ENCODE measurements at regions not wholly inside any gene's neighbourhood (a gene's known extent, or its start where the extent isn't known, plus 50 kb on each side); places are given as distances from the start of the nearest gene placed in this dataset.

GRCh38 chr1:14180738-14181137 lies 417.7 kb upstream of the KAZN start:
- no peak for DNase-seq (ENCODE audit: low spot score)
- no peaks in the 10 kb centered on the region for H3K36me3 ChIP-seq
- no peak for ATAC-seq (ENCODE audit: insufficient number of reproducible peaks, low FRiP score, low read depth)
- H3K4me3 ChIP-seq = no peak overlapping the region
- peaks cover 0 to 8% of the 10 kb centered on the region in 2 donors for H3K4me1 ChIP-seq (ENCODE audit: control insufficient read depth in 1 of 2, low read depth in 2 of 2)
- H3K27me3 ChIP-seq (replicated peaks; ENCODE audit: insufficient read depth) = no peaks in the 10 kb centered on the region
- H3K27ac ChIP-seq = no peak overlapping the region
- no peaks in the 10 kb centered on the region for H3K9me3 ChIP-seq
- TF ChIP-seq CTCF (IDR thresholded peaks at IDR 0.05) = no peak

- DNase-seq (ENCODE audit: low spot score) (no peak), ATAC-seq (ENCODE audit: insufficient number of reproducible peaks, low FRiP score, low read depth) (no peak)
- H3K9me3 ChIP-seq = no peaks in the 10 kb centered on the region
- H3K27me3 ChIP-seq (replicated peaks; ENCODE audit: insufficient read depth) = no peaks in the 10 kb centered on the region
- H3K4me1 ChIP-seq (ENCODE audit: control insufficient read depth in 1 of 2, low read depth in 2 of 2) = peaks cover 0 to 8% of the 10 kb centered on the region in 2 donors
- H3K4me3 ChIP-seq = no peak overlapping the region
- no peak for TF ChIP-seq CTCF (IDR thresholded peaks at IDR 0.05)
- no peaks in the 10 kb centered on the region for H3K36me3 ChIP-seq
- H3K27ac ChIP-seq = no peak overlapping the region
Measured at GRCh38 chr1:14181191-14181795, 417.2 kb upstream of the KAZN start.

GRCh38 chr1:14182856-14183255 lies 415.6 kb upstream of the KAZN start:
- no peak overlapping the region for H3K4me3 ChIP-seq
- no peaks in the 10 kb centered on the region for H3K27me3 ChIP-seq (replicated peaks; ENCODE audit: insufficient read depth)
- no peak overlapping the region for H3K27ac ChIP-seq
- no peaks in the 10 kb centered on the region for H3K9me3 ChIP-seq
- TF ChIP-seq CTCF (IDR thresholded peaks at IDR 0.05) = no peak
- H3K4me1 ChIP-seq (ENCODE audit: control insufficient read depth in 1 of 2, low read depth in 2 of 2) = peaks cover 0 to 8% of the 10 kb centered on the region in 2 donors
- H3K36me3 ChIP-seq = no peaks in the 10 kb centered on the region
- DNase-seq (ENCODE audit: low spot score) (no peak), ATAC-seq (ENCODE audit: insufficient number of reproducible peaks, low FRiP score, low read depth) (no peak)

GRCh38 chr1:14183329-14183728 lies 415.2 kb upstream of the KAZN start:
- Histone ChIP-seq H3K4me3 (no peak overlapping the region), H3K36me3 (no peaks in the 10 kb centered on the region), H3K27me3 (replicated peaks; ENCODE audit: insufficient read depth) (no peaks in the 10 kb centered on the region), H3K4me1 (ENCODE audit: control insufficient read depth in 1 of 2, low read depth in 2 of 2) (peaks cover 0 to 8% of the 10 kb centered on the region in 2 donors), H3K9me3 (no peaks in the 10 kb centered on the region), H3K27ac (no peak overlapping the region)
- no peak for ATAC-seq (ENCODE audit: insufficient number of reproducible peaks, low FRiP score, low read depth)
- no peak for DNase-seq (ENCODE audit: low spot score)
- no peak for TF ChIP-seq CTCF (IDR thresholded peaks at IDR 0.05)

- no peaks in the 10 kb centered on the region for H3K36me3 ChIP-seq
- no peaks in the 10 kb centered on the region for H3K27me3 ChIP-seq (replicated peaks; ENCODE audit: insufficient read depth)
- H3K4me1 ChIP-seq (ENCODE audit: control insufficient read depth in 1 of 2, low read depth in 2 of 2) = peaks cover 0 to 8% of the 10 kb centered on the region in 2 donors
- ATAC-seq (ENCODE audit: insufficient number of reproducible peaks, low FRiP score, low read depth) = no peak
- H3K9me3 ChIP-seq = no peaks in the 10 kb centered on the region
- DNase-seq (ENCODE audit: low spot score) = no peak
- H3K27ac ChIP-seq = no peak overlapping the region
- H3K4me3 ChIP-seq = no peak overlapping the region
- no peak for TF ChIP-seq CTCF (IDR thresholded peaks at IDR 0.05)
Measured at GRCh38 chr1:14184454-14184853, 414.0 kb upstream of the KAZN start.
